HepG2 (cell line): ENCODE measurements at regions not wholly inside any gene's neighbourhood (a gene's known extent, or its start where the extent isn't known, plus 50 kb on each side); places are given as distances from the start of the nearest gene placed in this dataset.

Source experiments
- ATAC-seq: fragments of 200-7000 bp; cut with Tn5 transposase; 3 replicates; pipeline ENCODE4 v1.9.1; 2020; ENCODE audit warnings: mild to moderate bottlenecking, moderate library complexity
- BruUV-seq: library from RNA; stranded (reverse); fragments of 400-500 nt; replicated peaks from 2 replicates; lab custom pipeline; 2021; lab: Mats Ljungman, UMichigan
- CTCF ChIA-PET: fragments of 300-600 bp; formaldehyde crosslinking; extraction: SDS; loops from one replicate; lab custom pipeline; 2021; ENCODE audit warnings: low total read pairs, inconsistent platforms, low intra/inter-chr PET ratio; lab: Yijun Ruan, JAX
- POLR2A ChIA-PET: fragments of 350-600 bp; sonication (Branson Sonifier 250); formaldehyde crosslinking; loops from one replicate; lab custom pipeline; 2020; ENCODE audit warnings: antibody characterized with exemption, inconsistent platforms; lab: Yijun Ruan, JAX
- DNase-seq: peaks from one replicate; pipeline ENCODE4 v3.0.0-alpha.2; 2015; ENCODE audit warnings: low spot score
- FAIRE-seq: peaks from 3 replicates; lab custom pipeline; 2011; peaks lifted over from hg19 to GRCh38; lab: Jason Lieb, UNC
- H2AFZ ChIP-seq: one replicate; pipeline ENCODE4 v1.6.1; 2011; ENCODE audit warnings: low read length, inconsistent platforms
- H3K27ac ChIP-seq: fragments of 300-600 bp; 3 replicates; pipeline ENCODE4 v1.8.0; 2011; ENCODE audit warnings: mixed run types, mild to moderate bottlenecking, mixed read lengths, low read length, inconsistent platforms; ENCODE audit not compliant: insufficient read depth; ENCODE audit errors: extremely low read length
- H3K27me3 ChIP-seq, 2 experiments: fragments of 200-600 bp in 1 of 2; 2 replicates in 1 of 2; 3 replicates in 1 of 2; pipeline versions ENCODE4 v1.6.0 to v1.8.0; 2011; ENCODE audit warnings: low read length in 2 of 2, mild to moderate bottlenecking in 2 of 2, moderate library complexity in 2 of 2, inconsistent platforms in 1 of 2; ENCODE audit not compliant: insufficient read depth in 2 of 2, control insufficient read depth in 1 of 2
- H3K36me3 ChIP-seq, 2 experiments: fragments of 200-600 bp in 1 of 2; replicated peaks in 1 of 2; 2 replicates in 1 of 2; 3 replicates in 1 of 2; pipeline versions ENCODE4 v1.5.1 to v1.8.0; 2011; ENCODE audit warnings: low read length in 2 of 2, inconsistent platforms in 1 of 2; ENCODE audit not compliant: insufficient read depth in 2 of 2, control insufficient read depth in 1 of 2
- H3K4me1 ChIP-seq: 2 replicates; pipeline ENCODE4 v1.5.1; 2012; ENCODE audit warnings: low read length, inconsistent platforms; ENCODE audit not compliant: insufficient read depth
- H3K4me2 ChIP-seq: 2 replicates; pipeline ENCODE4 v1.6.0; 2011; ENCODE audit warnings: low read depth, low read length, inconsistent platforms
- H3K4me3 ChIP-seq, 3 experiments: fragments of 200-600 bp in 1 of 3; sonication (generic), shearing (Covaris generic) in 1 of 3; replicated peaks in 1 of 3; 2 replicates each; pipeline ENCODE4 v1.5.1; 2011 to 2016; ENCODE audit warnings: low read length in 3 of 3, inconsistent platforms in 2 of 3, low read depth in 2 of 3, mild to moderate bottlenecking in 2 of 3, control low read depth in 1 of 3, mixed read lengths in 1 of 3; ENCODE audit not compliant: insufficient read depth in 1 of 3
- H3K79me2 ChIP-seq: one replicate; pipeline ENCODE4 v1.6.1; 2011; ENCODE audit warnings: low read length, inconsistent platforms; ENCODE audit not compliant: insufficient read depth
- H3K9ac ChIP-seq: 2 replicates; pipeline ENCODE4 v1.6.0; 2011; ENCODE audit warnings: mild to moderate bottlenecking, low read depth, low read length, inconsistent platforms; ENCODE audit not compliant: insufficient read depth
- H3K9me3 ChIP-seq: 2 replicates; pipeline ENCODE4 v1.5.1; 2012; ENCODE audit warnings: mild to moderate bottlenecking, low read length
- H4K20me1 ChIP-seq: 2 replicates; pipeline ENCODE4 v1.6.0; 2011; ENCODE audit warnings: inconsistent platforms, mild to moderate bottlenecking, low read length, moderate library complexity; ENCODE audit not compliant: insufficient read depth
- CTCF ChIP-seq: sonication (generic); formaldehyde crosslinking; IDR thresholded peaks from 2 replicates; pipeline ENCODE4 v1.5.0; 2020; ENCODE audit warnings: mild to moderate bottlenecking, missing genetic modification reagents, moderate library complexity
- FOXM1 ChIP-seq: sonication (generic); formaldehyde crosslinking; IDR thresholded peaks from 2 replicates; pipeline ENCODE4 v1.5.0; 2020; ENCODE audit warnings: missing genetic modification reagents
- GPN1 ChIP-seq: sonication (generic); formaldehyde crosslinking; IDR thresholded peaks from 2 replicates; pipeline ENCODE4 v1.5.1; 2020; ENCODE audit warnings: missing genetic modification reagents, borderline replicate concordance
- KMT2B ChIP-seq: IDR thresholded peaks from 2 replicates; pipeline ENCODE4 v1.6.1; 2016; ENCODE audit warnings: missing genetic modification reagents, missing compliant biosample characterization
- MXD4 ChIP-seq: IDR thresholded peaks from 2 replicates; pipeline ENCODE4 v1.6.1; 2016; ENCODE audit warnings: mild to moderate bottlenecking, missing biosample characterization, missing genetic modification reagents
- POGZ ChIP-seq: sonication (generic); formaldehyde crosslinking; IDR thresholded peaks from 2 replicates; pipeline ENCODE4 v1.4.0; 2020; ENCODE audit warnings: mild to moderate bottlenecking, missing genetic modification reagents
- POLR2AphosphoS2 ChIP-seq: IDR thresholded peaks from 2 replicates; pipeline ENCODE4 v1.6.1; 2011; ENCODE audit warnings: low read depth, low read length, improper control_type of control experiment
- RARA ChIP-seq: IDR thresholded peaks from 2 replicates; pipeline ENCODE4 v1.6.1; 2016; ENCODE audit warnings: missing genetic modification reagents, missing compliant biosample characterization
- SALL1 ChIP-seq: sonication (generic); formaldehyde crosslinking; IDR thresholded peaks from 2 replicates; pipeline ENCODE4 v1.8.0; 2022; ENCODE audit warnings: mild to moderate bottlenecking, missing genetic modification reagents
- ZFP37 ChIP-seq: sonication (generic); formaldehyde crosslinking; IDR thresholded peaks from 2 replicates; pipeline ENCODE4 v1.4.0; 2020; ENCODE audit warnings: missing genetic modification reagents, borderline replicate concordance
- ZNF431 ChIP-seq: sonication (generic); formaldehyde crosslinking; IDR thresholded peaks from 2 replicates; pipeline ENCODE4 v1.9.0; 2022; ENCODE audit warnings: missing genetic modification reagents, low read depth, mild to moderate bottlenecking, borderline replicate concordance
- ZNF766 ChIP-seq: sonication (generic); formaldehyde crosslinking; IDR thresholded peaks from 2 replicates; pipeline ENCODE4 v1.5.0; 2020; ENCODE audit warnings: missing genetic modification reagents, borderline replicate concordance
- ZSCAN25 ChIP-seq: sonication (generic); formaldehyde crosslinking; IDR thresholded peaks from 2 replicates; pipeline ENCODE4 v1.8.0; 2022; ENCODE audit warnings: mild to moderate bottlenecking, missing genetic modification reagents
- WGBS: methylation state at CpG from one replicate; pipeline ENCODE4 v1.1.6; 2017; ENCODE audit warnings: low lambda C conversion rate; 5-methylcytosine and 5-hydroxymethylcytosine counted together
- in situ Hi-C: cut with HindIII; loops from 2 replicates; pipeline ENCODE4 v1.10.0; 2017; ENCODE audit warnings: low pct_unique_long_range_greater_than_20kb; ENCODE audit not compliant: extremely low pct_ligation_motif_present
- intact Hi-C: fragments of 100-400 bp; cut with micrococcal nuclease; formaldehyde crosslinking; loops from one replicate; pipeline ENCODE4 v1.10.0; 2022; ENCODE audit not compliant: unreplicated experiment
- TF ChIP-seq, protein P1 (sequence below): IDR thresholded peaks from 2 replicates; pipeline ENCODE4 v1.6.1; 2016; ENCODE audit warnings: low read depth
- TF ChIP-seq, protein P2 (sequence below): sonication (generic); formaldehyde crosslinking; IDR thresholded peaks from 2 replicates; pipeline ENCODE4 v1.4.0; 2020; ENCODE audit warnings: missing genetic modification reagents, borderline replicate concordance
- TF ChIP-seq, protein P3 (sequence below): sonication (generic); formaldehyde crosslinking; IDR thresholded peaks from 2 replicates; pipeline ENCODE4 v1.4.0; 2020; ENCODE audit warnings: mild to moderate bottlenecking, low read depth, missing genetic modification reagents

- TF ChIP-seq CTCF (CRISPR knock-in tag) (peak; percentile 69), ZNF431 (CRISPR knock-in tag) (no peak), POGZ (CRISPR knock-in tag) (peak; percentile 63)
- TF ChIP-seq, protein P1, sequence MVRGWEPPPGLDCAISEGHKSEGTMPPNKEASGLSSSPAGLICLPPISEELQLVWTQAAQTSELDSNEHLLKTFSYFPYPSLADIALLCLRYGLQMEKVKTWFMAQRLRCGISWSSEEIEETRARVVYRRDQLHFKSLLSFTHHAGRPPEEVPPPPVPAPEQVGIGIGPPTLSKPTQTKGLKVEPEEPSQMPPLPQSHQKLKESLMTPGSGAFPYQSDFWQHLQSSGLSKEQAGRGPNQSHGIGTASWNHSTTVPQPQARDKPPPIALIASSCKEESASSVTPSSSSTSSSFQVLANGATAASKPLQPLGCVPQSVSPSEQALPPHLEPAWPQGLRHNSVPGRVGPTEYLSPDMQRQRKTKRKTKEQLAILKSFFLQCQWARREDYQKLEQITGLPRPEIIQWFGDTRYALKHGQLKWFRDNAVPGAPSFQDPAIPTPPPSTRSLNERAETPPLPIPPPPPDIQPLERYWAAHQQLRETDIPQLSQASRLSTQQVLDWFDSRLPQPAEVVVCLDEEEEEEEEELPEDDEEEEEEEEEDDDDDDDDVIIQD (CRISPR knock-in tag), result peak; percentile 43; the same call in 1 of the 2 replicates
These were observed 196.2 kb downstream of the ZC3H11B start (continued) for GRCh38 chr1:219416598-219417238.

DNA sequence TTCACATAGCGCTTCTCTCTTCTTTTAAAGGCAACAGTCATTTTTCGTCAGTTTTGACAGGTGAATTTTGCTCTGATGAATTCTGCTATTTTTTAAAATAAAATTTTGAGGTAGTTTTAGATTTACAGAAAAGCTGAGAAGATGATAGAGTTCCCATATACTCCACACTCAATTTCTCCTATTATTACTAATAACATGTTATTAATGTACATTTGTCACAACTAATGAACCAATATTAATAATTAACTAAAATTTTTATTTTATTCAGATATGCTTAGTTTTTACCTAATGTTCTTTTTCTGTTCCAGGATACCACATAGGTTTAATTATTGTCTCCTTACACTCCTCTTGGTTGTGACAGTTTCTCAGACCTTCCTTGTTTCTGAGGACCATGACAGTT lies 197.0 kb downstream of the ZC3H11B start:
- Histone ChIP-seq H3K36me3 (no peaks in the 10 kb centered on the region), H3K4me2 (no peak overlapping the region), H3K4me3 (no peak overlapping the region), H3K79me2 (no peaks in the 10 kb centered on the region), H3K9me3 (no peaks in the 10 kb centered on the region), H3K9ac (no peak overlapping the region), H3K27ac (no peak overlapping the region), H2AFZ (no peak overlapping the region), H4K20me1 (no peaks in the 10 kb centered on the region), H3K27me3 (no peaks in the 10 kb centered on the region), H3K4me1 (peaks cover 40% of the 10 kb centered on the region)
- ATAC-seq (no peak), FAIRE-seq (no peak), DNase-seq (no peak)
- BruUV-seq, result no TSS peak
- POLR2A ChIA-PET, result no interaction called here
- intact Hi-C loops, result loop anchor here (1.0 to 10.0 kb wide), 4 partner anchors 101 to 396 kb away; no protein-coding TSS in a partner anchor
- in situ Hi-C loops, result loop anchor here (25.0 kb wide), 1 partner anchor 1079 kb away; the partner anchor contains the start of gene TGFB2
- WGBS, result 95% methylated on average over 2 of the region's 2 CpGs
- CTCF ChIA-PET, result no interaction called here
- TF ChIP-seq, protein P2, sequence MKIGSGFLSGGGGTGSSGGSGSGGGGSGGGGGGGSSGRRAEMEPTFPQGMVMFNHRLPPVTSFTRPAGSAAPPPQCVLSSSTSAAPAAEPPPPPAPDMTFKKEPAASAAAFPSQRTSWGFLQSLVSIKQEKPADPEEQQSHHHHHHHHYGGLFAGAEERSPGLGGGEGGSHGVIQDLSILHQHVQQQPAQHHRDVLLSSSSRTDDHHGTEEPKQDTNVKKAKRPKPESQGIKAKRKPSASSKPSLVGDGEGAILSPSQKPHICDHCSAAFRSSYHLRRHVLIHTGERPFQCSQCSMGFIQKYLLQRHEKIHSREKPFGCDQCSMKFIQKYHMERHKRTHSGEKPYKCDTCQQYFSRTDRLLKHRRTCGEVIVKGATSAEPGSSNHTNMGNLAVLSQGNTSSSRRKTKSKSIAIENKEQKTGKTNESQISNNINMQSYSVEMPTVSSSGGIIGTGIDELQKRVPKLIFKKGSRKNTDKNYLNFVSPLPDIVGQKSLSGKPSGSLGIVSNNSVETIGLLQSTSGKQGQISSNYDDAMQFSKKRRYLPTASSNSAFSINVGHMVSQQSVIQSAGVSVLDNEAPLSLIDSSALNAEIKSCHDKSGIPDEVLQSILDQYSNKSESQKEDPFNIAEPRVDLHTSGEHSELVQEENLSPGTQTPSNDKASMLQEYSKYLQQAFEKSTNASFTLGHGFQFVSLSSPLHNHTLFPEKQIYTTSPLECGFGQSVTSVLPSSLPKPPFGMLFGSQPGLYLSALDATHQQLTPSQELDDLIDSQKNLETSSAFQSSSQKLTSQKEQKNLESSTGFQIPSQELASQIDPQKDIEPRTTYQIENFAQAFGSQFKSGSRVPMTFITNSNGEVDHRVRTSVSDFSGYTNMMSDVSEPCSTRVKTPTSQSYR (CRISPR knock-in tag), result no peak
- TF ChIP-seq MXD4 (CRISPR knock-in tag), result no peak
- TF ChIP-seq GPN1 (CRISPR knock-in tag), result no peak
- no peak for TF ChIP-seq KMT2B (CRISPR knock-in tag)
- no peak for TF ChIP-seq ZSCAN25 (CRISPR knock-in tag)
- TF ChIP-seq, protein P3, sequence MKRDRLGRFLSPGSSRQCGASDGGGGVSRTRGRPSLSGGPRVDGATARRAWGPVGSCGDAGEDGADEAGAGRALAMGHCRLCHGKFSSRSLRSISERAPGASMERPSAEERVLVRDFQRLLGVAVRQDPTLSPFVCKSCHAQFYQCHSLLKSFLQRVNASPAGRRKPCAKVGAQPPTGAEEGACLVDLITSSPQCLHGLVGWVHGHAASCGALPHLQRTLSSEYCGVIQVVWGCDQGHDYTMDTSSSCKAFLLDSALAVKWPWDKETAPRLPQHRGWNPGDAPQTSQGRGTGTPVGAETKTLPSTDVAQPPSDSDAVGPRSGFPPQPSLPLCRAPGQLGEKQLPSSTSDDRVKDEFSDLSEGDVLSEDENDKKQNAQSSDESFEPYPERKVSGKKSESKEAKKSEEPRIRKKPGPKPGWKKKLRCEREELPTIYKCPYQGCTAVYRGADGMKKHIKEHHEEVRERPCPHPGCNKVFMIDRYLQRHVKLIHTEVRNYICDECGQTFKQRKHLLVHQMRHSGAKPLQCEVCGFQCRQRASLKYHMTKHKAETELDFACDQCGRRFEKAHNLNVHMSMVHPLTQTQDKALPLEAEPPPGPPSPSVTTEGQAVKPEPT (CRISPR knock-in tag), result no peak
- no peak for TF ChIP-seq POLR2AphosphoS2
- no peak for TF ChIP-seq RARA (CRISPR knock-in tag)
- TF ChIP-seq SALL1 (CRISPR knock-in tag), result no peak
- TF ChIP-seq ZFP37, result no peak
- no peak for TF ChIP-seq ZNF766 (CRISPR knock-in tag)
- no peak for TF ChIP-seq FOXM1 (CRISPR knock-in tag)
